ENCODE measurements at regions not wholly inside any gene's neighbourhood (a gene's known extent, or its start where the extent isn't known, plus 50 kb on each side); places are given as distances from the start of the nearest gene placed in this dataset.

DNA sequence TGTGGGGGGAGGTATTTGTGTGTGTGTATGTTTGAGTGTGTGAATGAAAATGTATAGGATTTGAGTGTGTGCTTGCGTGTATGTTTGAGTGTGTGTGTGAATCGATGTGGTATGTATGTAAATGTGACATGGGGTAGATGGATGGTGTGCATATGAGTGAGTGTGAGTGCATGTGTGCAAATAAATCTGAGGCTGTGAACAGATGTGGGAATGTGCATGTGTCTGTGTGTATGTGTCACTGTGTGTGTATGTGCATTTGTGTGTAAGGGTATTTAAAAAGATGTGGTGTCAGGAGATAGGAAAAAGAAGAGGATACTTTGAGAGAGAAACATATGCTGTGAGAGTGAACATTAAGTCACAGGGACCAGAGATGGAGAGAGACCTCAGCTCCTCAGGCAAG is 539.6 kb downstream of the MED13L start:
- DNase-seq (ENCODE audit: low spot score), result no peak
- TF ChIP-seq, protein P1, sequence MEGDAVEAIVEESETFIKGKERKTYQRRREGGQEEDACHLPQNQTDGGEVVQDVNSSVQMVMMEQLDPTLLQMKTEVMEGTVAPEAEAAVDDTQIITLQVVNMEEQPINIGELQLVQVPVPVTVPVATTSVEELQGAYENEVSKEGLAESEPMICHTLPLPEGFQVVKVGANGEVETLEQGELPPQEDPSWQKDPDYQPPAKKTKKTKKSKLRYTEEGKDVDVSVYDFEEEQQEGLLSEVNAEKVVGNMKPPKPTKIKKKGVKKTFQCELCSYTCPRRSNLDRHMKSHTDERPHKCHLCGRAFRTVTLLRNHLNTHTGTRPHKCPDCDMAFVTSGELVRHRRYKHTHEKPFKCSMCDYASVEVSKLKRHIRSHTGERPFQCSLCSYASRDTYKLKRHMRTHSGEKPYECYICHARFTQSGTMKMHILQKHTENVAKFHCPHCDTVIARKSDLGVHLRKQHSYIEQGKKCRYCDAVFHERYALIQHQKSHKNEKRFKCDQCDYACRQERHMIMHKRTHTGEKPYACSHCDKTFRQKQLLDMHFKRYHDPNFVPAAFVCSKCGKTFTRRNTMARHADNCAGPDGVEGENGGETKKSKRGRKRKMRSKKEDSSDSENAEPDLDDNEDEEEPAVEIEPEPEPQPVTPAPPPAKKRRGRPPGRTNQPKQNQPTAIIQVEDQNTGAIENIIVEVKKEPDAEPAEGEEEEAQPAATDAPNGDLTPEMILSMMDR (IDR thresholded peaks at IDR 0.05; ENCODE audit: extremely low read depth, insufficient read depth, missing control alignments), result no peak
- in situ Hi-C loops (cut with MboI; ENCODE audit: low pct_unique_long_range_greater_than_20kb, low sequenced_read_pairs, unreplicated experiment), result no loop called here

DNA sequence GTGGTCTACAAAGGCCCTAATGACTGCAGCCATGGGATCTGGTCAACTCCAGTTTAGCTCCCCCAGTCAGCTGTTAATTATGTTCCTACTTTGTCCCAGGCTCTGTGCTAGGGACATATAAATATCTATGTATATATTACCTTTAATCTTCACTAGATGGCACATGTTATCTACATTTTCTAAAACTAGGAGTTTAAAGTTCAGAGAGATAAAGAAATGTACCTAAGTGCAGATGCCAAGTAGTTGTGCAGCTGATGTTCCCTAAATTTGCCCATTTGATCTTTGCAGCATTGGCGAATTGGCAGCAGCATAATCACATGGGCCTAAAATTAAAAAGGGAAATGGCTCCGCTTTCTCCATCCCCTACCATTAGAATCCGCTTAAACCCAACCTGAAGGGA is 541.1 kb downstream of the MED13L start:
- TF ChIP-seq, protein P1 (IDR thresholded peaks at IDR 0.05; ENCODE audit: extremely low read depth, insufficient read depth, missing control alignments), result no peak
- in situ Hi-C loops (cut with MboI; ENCODE audit: low pct_unique_long_range_greater_than_20kb, low sequenced_read_pairs, unreplicated experiment), result no loop called here
- DNase-seq (ENCODE audit: low spot score), result no peak

DNA sequence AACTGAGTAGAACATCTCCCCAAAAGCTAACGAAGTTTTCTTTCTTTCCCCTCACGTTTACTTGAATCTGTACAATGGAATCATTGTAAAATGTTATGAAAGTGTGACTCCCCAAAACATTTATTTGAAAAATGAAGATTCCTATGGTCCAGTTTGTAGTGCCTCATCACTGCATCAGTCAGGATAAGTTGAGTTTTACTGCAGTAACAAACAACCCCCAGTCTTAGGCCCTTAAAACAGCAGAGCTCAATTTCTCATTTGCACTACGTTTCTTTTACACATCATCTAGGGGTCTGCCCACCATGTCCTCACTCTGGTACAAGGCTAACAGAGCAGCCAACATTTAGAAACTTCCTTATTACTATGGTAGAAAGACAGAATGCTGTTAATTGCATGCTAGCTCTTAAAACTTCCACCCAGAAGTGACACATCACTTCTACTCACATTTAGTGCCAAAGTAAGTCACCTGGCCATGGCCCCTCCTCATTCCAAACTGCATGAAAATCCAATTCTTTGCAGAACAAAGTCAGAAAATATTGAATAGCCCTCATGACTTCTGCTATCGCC is 546.4 kb downstream of the MED13L start:
- TF ChIP-seq, protein P1 (IDR thresholded peaks at IDR 0.05; ENCODE audit: extremely low read depth, insufficient read depth, missing control alignments), result no peak

DNA sequence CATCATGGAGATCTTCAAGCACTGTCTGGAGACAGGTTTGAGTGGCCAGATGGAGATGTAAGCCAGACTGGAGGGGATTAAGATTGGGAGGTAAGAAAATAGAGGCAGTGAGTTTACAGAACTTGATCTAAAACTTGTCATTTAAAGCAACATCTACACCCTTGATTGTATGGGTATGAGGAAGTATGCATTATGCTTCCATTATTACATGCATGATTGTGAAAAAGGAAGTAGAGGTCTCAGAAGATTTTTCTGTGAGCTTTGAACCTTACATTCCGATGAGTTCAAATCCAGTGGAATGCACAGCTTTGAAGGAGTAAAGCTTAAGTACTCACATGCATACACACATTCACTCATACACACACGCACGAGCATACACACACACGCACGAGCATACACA is 550.8 kb downstream of the MED13L start:
- no peak for DNase-seq (ENCODE audit: low spot score)
- in situ Hi-C loops (cut with MboI; ENCODE audit: low pct_unique_long_range_greater_than_20kb, low sequenced_read_pairs, unreplicated experiment), result no loop called here
- TF ChIP-seq, protein P1 (IDR thresholded peaks at IDR 0.05; ENCODE audit: extremely low read depth, insufficient read depth, missing control alignments), result no peak

More for the DNA sequence above, 546.4 kb downstream of the MED13L start:
- in situ Hi-C loops (cut with MboI; ENCODE audit: low pct_unique_long_range_greater_than_20kb, low sequenced_read_pairs, unreplicated experiment), result no loop called here
- no peak for DNase-seq (ENCODE audit: low spot score)

DNA sequence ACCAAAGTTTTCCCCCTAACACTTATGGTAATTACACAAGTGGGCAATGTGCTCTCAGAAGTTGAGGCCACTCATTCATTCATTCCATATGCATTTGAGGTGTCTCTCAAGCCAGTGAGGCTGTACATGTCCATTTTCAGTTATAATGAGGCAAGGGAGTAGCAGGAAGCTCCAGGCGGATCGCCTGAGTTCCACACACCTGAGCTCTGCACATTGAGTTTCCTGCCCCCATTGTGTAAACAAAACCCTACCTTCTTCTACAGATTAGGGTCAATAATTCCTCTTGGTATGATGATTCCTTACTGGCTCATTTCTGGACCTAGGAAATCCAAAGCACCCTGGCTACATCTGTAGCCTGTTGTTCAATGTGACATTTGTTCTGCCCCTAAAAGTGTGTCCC is 555.3 kb downstream of the MED13L start:
- in situ Hi-C loops (cut with MboI; ENCODE audit: low pct_unique_long_range_greater_than_20kb, low sequenced_read_pairs, unreplicated experiment), result no loop called here
- DNase-seq (ENCODE audit: low spot score), result no peak
- TF ChIP-seq, protein P1 (IDR thresholded peaks at IDR 0.05; ENCODE audit: extremely low read depth, insufficient read depth, missing control alignments), result no peak

DNA sequence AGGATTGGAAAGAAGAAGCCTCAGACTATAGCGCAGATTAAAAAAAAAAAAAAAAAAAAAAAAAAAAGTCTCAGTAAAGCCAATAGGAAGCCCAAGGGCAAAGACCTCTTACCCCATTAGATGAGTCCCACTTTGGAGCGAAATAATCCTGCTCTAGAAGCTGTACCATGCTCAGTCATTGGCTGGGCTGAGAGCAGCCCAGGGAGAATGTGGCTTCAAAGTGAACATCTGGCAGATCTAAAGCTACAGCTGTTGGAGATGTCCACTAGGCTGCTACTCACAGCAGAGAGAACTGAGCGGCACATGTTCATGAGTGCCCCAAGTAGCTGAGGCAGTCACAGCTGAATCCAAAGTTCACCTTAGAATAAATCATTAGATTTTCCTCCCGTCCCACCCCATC is 560.9 kb downstream of the MED13L start:
- in situ Hi-C loops (cut with MboI; ENCODE audit: low pct_unique_long_range_greater_than_20kb, low sequenced_read_pairs, unreplicated experiment), result no loop called here
- DNase-seq (ENCODE audit: low spot score), result no peak
- TF ChIP-seq, protein P1 (IDR thresholded peaks at IDR 0.05; ENCODE audit: extremely low read depth, insufficient read depth, missing control alignments), result no peak

DNA sequence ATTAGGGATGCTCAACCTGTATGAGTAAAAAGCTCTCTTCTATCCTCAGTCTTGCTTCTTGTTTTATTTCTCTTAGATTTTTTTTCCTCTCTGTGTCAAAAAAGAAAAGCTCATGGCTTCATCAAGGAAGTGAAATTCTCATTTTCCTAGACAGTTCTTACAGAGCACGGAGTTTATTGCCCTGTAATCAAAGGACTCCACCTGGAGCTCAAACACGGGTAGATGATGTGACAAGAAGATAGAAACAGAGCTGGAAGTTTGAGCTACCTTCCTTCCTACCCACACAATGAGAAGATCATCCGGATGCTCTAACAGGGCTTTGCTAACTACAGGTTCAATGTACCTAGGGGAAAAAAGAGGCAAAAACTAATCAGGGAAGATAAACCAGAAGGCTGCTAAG is 564.8 kb downstream of the MED13L start:
- TF ChIP-seq, protein P1 (IDR thresholded peaks at IDR 0.05; ENCODE audit: extremely low read depth, insufficient read depth, missing control alignments), result no peak
- no peak for DNase-seq (ENCODE audit: low spot score)
- in situ Hi-C loops (cut with MboI; ENCODE audit: low pct_unique_long_range_greater_than_20kb, low sequenced_read_pairs, unreplicated experiment), result no loop called here

Data from GM13977 (cell line).